SH-SY5Y (cell line): ENCODE measurements at regions not wholly inside any gene's neighbourhood (a gene's known extent, or its start where the extent isn't known, plus 50 kb on each side); places are given as distances from the start of the nearest gene placed in this dataset.

ENCODE experiments used
- GATA2 ChIP-seq: IDR thresholded peaks from 2 replicates; pipeline ENCODE4 v1.6.1; 2011; ENCODE audit warnings: mild to moderate bottlenecking, low read depth, low read length
- GATA3 ChIP-seq: IDR thresholded peaks from 2 replicates; pipeline ENCODE4 v1.6.1; 2011; ENCODE audit warnings: low read depth, mild to moderate bottlenecking, low read length, moderate library complexity

- TF ChIP-seq GATA2: no peak
- TF ChIP-seq GATA3: no peak
Measured at GRCh38 chr13:81778350-81778749, 1437.4 kb upstream of the SPRY2 start.

DNA sequence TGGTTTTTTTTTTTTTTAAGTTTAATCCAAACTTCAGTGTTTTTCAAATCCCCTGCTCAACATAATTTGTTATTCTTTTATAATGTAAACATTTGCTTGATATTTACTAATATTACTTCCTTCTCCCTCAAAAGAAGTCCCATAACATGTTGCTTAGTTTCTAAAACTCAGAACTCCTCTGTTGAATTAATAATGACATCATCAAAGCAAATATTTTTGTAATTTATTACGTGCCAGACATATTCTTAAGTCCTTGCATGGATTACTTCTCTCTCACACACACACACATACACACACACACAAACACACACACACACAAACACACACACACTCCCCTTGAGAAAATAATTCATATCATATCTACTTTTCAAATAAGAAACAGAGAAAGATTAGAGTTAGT lies 1432.3 kb upstream of the SPRY2 start:
- no peak for TF ChIP-seq GATA3
- no peak for TF ChIP-seq GATA2

DNA sequence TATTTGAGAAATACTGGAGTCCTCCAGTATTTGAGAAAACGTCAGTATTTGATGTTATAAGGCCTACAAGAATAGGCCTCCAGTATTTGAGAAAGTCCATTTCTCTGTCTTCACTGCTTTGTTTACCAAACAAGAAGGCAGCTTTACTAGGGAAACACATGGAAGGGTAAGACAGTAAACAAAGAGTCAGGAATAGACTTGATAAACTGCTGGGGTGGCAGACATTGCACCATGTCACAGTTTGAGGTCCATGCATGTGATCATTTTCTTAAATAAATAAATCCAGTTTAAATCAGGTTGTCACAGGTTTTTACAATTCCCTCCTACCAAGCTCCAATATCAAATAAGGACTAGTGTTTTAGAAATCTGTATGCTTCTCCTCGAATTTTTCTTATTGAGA lies 1431.0 kb upstream of the SPRY2 start:
- no peak for TF ChIP-seq GATA3
- no peak for TF ChIP-seq GATA2

GRCh38 chr13:81770868-81771505 lies 1430.1 kb upstream of the SPRY2 start:
- no peak for TF ChIP-seq GATA2
- TF ChIP-seq GATA3: no peak

GRCh38 chr13:81762449-81762848 lies 1421.5 kb upstream of the SPRY2 start:
- TF ChIP-seq GATA3 (no peak), GATA2 (no peak)

- TF ChIP-seq GATA3 (no peak), GATA2 (no peak)
Measured at GRCh38 chr13:81760316-81760715, 1419.4 kb upstream of the SPRY2 start.

DNA sequence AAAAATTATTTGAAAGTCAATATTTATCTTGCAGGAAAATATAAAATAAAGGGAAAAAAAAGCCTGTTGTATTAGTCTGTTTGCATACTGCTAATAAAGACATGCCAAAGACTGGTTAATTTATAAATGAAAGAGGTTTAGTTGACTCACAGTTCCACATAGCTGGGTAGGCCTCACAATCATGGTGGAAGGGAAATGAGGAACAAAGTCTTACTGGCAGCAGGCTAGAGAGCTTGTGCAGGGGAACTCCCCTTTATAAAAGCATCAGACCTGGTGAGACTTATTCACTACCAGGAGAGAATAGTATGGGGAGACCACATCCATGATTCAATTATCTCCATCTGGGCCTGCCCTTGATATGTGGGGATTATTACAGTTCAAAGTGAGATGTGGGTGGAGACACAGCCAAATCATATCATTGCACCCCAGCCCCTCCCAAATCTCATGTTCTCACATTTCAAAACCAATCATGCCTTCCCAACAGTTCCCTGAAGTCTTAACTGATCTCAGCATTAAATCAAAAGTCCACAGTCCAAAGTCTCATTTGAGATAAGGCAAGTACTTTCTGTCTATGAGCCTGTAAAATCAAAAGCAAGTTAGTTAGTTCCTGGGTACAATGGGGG lies 1416.5 kb upstream of the SPRY2 start:
- TF ChIP-seq GATA2 (no peak), GATA3 (no peak)

GRCh38 chr13:81745391-81745790 lies 1404.5 kb upstream of the SPRY2 start:
- TF ChIP-seq GATA2 (no peak), GATA3 (no peak)

DNA sequence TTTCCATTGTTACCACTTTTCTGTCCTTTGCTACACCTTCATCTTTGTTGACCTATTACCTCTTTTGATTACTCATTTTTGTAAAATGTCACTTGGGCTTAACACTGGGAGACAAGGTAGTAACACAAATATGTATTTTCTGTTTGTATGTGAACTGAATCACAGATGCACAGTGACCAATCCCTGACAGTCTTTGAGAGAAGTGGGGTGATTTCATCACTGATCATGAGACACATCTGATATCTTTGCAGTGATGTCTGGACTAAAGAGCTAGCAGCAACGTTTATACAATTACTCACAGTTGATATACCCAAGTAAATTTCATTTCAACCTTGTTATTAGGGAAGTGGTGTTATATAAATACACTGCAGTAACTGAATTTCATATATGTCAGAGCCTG lies 1397.4 kb upstream of the SPRY2 start:
- TF ChIP-seq GATA2 (no peak), GATA3 (no peak)

GRCh38 chr13:81726037-81726726 lies 1385.3 kb upstream of the SPRY2 start:
- TF ChIP-seq GATA2 (no peak), GATA3 (no peak)

DNA sequence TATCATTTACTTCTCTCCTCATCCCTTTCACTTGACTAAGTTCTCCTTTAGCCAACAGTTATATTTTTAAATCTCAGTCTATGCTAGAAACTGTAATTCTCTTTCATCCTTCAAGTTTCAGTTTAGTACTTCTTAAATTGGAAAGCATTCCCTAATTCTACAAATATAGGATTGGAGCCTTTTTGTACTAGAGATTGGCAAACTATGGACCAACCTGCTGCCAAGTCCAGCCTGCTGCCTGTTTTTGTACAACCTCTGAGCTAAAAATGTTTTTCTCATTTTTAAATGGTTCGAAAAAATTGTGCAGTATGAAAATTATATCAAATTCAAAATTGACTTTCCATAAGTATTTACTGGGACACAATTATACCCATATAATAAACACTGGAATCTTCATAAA lies 1381.5 kb upstream of the SPRY2 start:
- TF ChIP-seq GATA2: no peak
- no peak for TF ChIP-seq GATA3

DNA sequence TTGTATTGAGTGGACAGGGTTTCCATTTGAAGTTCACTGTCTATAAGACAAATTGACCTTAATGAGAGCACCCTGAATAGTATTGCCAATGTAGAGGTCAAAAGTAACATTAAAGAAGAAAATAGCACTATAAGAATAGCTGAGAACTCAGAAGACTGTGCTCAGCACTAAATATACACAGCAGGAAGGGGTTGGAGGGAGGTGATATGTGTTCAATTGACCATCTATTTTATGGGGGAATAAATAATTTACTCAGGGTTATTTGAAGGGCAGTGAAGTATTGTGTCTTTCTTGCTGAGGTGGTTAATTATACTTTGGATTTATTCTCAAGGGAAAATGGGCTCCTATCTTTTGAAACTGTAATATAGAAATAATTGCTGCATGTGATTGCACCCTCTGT lies 1380.5 kb upstream of the SPRY2 start:
- no peak for TF ChIP-seq GATA2
- no peak for TF ChIP-seq GATA3

GRCh38 chr13:81714513-81714912 lies 1373.6 kb upstream of the SPRY2 start:
- TF ChIP-seq GATA2: no peak
- TF ChIP-seq GATA3: no peak

GRCh38 chr13:81713201-81713600 lies 1372.3 kb upstream of the SPRY2 start:
- TF ChIP-seq GATA3: no peak
- TF ChIP-seq GATA2: no peak

GRCh38 chr13:81697826-81698225 lies 1356.9 kb upstream of the SPRY2 start:
- TF ChIP-seq GATA2 (no peak), GATA3 (no peak)
